ENCODE measurements at regions not wholly inside any gene's neighbourhood (a gene's known extent, or its start where the extent isn't known, plus 50 kb on each side); places are given as distances from the start of the nearest gene placed in this dataset.

GRCh38 chr1:94741510-94741909 lies 78.6 kb upstream of the SLC44A3 start:
- peak; percentile 48 for TF ChIP-seq CTCF (conservative IDR thresholded peaks at IDR 0.05; ENCODE audit: low read depth, low read length)
- DNase-seq (ENCODE audit: low read depth), result peak; percentile 65
- H3K4me3 ChIP-seq (ENCODE audit: low read depth, low read length), result no peak overlapping the region

DNA sequence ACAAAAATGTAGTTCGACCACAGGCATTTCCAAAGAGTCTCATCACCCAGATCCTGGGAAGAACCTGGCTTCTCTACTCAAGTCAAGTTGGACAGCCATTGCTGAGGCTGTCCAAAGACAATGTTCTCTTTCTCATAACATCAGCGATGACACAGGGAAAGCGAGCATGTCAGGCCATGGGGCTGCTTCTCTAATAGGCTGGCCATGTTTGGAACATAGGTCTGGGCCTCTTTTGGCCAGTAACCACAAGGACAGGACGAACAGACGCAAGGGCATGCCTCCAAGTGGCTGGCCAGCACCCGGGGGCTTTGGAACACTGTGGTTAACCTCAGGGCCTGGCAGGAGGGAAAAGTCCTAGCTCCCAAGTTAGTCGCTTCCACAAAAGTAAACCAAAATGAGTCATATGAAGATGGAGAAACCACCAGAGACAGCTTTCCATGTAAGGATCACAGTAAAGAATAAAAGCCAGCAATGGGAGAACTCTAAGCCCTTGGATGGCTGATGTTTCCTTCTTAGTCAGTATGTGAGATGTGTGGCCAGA lies 80.6 kb upstream of the SLC44A3 start:
- TF ChIP-seq CTCF (conservative IDR thresholded peaks at IDR 0.05; ENCODE audit: low read depth, low read length), result no peak
- no peak overlapping the region for H3K4me3 ChIP-seq (ENCODE audit: low read depth, low read length)
- peak; percentile 86 for DNase-seq (ENCODE audit: low read depth)

GRCh38 chr1:94738371-94738770 lies 81.8 kb upstream of the SLC44A3 start:
- TF ChIP-seq CTCF (conservative IDR thresholded peaks at IDR 0.05; ENCODE audit: low read depth, low read length), result no peak
- no peak for DNase-seq (ENCODE audit: low read depth)
- H3K4me3 ChIP-seq (ENCODE audit: low read depth, low read length), result no peak overlapping the region

DNA sequence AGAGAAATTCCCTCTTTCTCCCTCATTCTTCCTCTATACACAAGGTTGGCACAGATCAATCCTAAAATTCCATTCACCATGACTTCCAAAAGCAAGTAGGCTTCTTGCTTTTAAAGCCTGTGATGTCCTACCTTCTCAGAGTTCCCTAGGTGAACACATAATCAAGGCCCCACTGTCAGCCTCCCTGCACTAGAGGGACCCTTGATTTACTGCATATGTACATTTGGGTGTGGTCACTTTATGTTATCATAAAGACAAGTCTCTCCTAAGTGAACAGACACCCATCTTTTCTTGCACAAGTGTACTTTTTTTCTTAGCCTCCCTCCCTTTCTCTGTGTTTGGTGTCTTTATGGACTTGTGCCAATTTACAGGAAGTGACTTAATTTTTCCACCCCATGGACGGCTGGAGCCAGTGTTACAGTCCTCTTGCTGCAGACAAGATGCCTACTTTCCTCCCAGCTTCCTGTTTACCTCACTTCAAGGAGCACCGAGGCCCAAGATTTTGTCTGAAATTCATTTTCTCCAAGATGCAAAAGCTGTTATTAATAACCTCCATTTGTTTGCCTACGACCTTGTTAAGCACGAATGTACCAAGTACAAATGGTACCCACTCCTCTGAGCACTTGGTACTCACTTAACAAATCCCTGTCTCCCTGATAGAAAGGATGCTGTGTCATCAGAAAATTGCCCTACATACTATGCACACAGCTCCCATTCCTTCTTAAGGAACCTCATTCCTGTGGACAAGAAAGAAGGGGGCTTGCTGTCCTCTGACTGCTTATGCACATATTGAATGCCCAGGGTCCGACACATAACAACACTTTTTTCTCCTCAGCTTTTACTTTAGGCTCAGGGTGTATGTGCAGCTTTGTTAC lies 82.8 kb upstream of the SLC44A3 start:
- peak; percentile 83 for DNase-seq (ENCODE audit: low read depth)
- TF ChIP-seq CTCF (conservative IDR thresholded peaks at IDR 0.05; ENCODE audit: low read depth, low read length), result no peak
- no peak overlapping the region for H3K4me3 ChIP-seq (ENCODE audit: low read depth, low read length)

- TF ChIP-seq CTCF (conservative IDR thresholded peaks at IDR 0.05; ENCODE audit: low read depth, low read length), result no peak
- H3K4me3 ChIP-seq (ENCODE audit: low read depth, low read length), result no peak overlapping the region
- no peak for DNase-seq (ENCODE audit: low read depth)
These were observed 83.6 kb upstream of the SLC44A3 start for GRCh38 chr1:94736549-94736948.

- H3K4me3 ChIP-seq (ENCODE audit: low read depth, low read length), result no peak overlapping the region
- TF ChIP-seq CTCF (conservative IDR thresholded peaks at IDR 0.05; ENCODE audit: low read depth, low read length), result no peak
These were observed 84.1 kb upstream of the SLC44A3 start for GRCh38 chr1:94736073-94736472.

More at GRCh38 chr1:94736073-94736472, 84.1 kb upstream of the SLC44A3 start:
- DNase-seq (ENCODE audit: low read depth), result no peak

Data from choroid plexus epithelial cell (primary cell).